ENCODE measurements at regions not wholly inside any gene's neighbourhood (a gene's known extent, or its start where the extent isn't known, plus 50 kb on each side); places are given as distances from the start of the nearest gene placed in this dataset.
A peak's percentile ranks its signal among the peaks of the same experiment; 100 is the strongest.

- Mint-ChIP-seq H3K4me3 (no peak overlapping the region), H3K36me3 (no peaks in the 10 kb centered on the region), H3K27me3 (ENCODE audit: low read depth) (no peaks in the 10 kb centered on the region), H3K4me1 (peaks cover 19% of the 10 kb centered on the region), H3K9me3 (peaks cover 5% of the 10 kb centered on the region), H3K27ac (no peak overlapping the region)
- ATAC-seq, result peak; percentile 72
- no peak for DNase-seq (ENCODE audit: low spot score)
- POLR2A ChIA-PET, result no interaction called here
- TF ChIP-seq SP1 (CRISPR knock-in tag; conservative IDR thresholded peaks at IDR 0.05), result no peak
- CTCF ChIA-PET, result no interaction called here
Measured at GRCh38 chr10:111784946-111785465, 398.6 kb downstream of the GPAM start.

GRCh38 chr10:111785921-111786320 is 397.6 kb downstream of the GPAM start:
- ChIA-PET POLR2A (no interaction called here), CTCF (no interaction called here)
- H3K4me3 Mint-ChIP-seq, result no peak overlapping the region
- peaks cover 5% of the 10 kb centered on the region for H3K9me3 Mint-ChIP-seq
- TF ChIP-seq FOXK1 (CRISPR knock-in tag; IDR thresholded peaks at IDR 0.05) (no peak), ATF3 (CRISPR knock-in tag; conservative IDR thresholded peaks at IDR 0.05) (no peak), OVOL2 (CRISPR knock-in tag; IDR thresholded peaks at IDR 0.05; ENCODE audit: borderline replicate concordance) (no peak), PRRX2 (CRISPR knock-in tag; IDR thresholded peaks at IDR 0.05) (no peak), ZNF425 (CRISPR knock-in tag; conservative IDR thresholded peaks at IDR 0.05) (no peak), CTCF (IDR thresholded peaks at IDR 0.05) (no peak), MXD4 (CRISPR knock-in tag; IDR thresholded peaks at IDR 0.05; ENCODE audit: borderline replicate concordance) (no peak), ARID4B (CRISPR knock-in tag; IDR thresholded peaks at IDR 0.05; ENCODE audit: borderline replicate concordance) (no peak), ZNF121 (CRISPR knock-in tag; IDR thresholded peaks at IDR 0.05) (no peak), KAT7 (CRISPR knock-in tag; IDR thresholded peaks at IDR 0.05; ENCODE audit: borderline replicate concordance) (no peak), EMX1 (CRISPR knock-in tag; IDR thresholded peaks at IDR 0.05) (no peak), AFF4 (CRISPR knock-in tag; IDR thresholded peaks at IDR 0.05; ENCODE audit: borderline replicate concordance) (no peak), GABPB1 (CRISPR knock-in tag; IDR thresholded peaks at IDR 0.05) (no peak), ZMAT4 (CRISPR knock-in tag; IDR thresholded peaks at IDR 0.05) (no peak), HMGA2 (CRISPR knock-in tag; IDR thresholded peaks at IDR 0.05) (no peak), ZBTB21 (CRISPR knock-in tag; IDR thresholded peaks at IDR 0.05; ENCODE audit: borderline replicate concordance) (no peak), RELA (CRISPR knock-in tag; IDR thresholded peaks at IDR 0.05; ENCODE audit: borderline replicate concordance) (no peak), ZNF232 (CRISPR knock-in tag; IDR thresholded peaks at IDR 0.05) (no peak), ZNF263 (CRISPR knock-in tag; IDR thresholded peaks at IDR 0.05; ENCODE audit: low read depth) (no peak)
- no peak for ATAC-seq
- peaks cover 19% of the 10 kb centered on the region for H3K4me1 Mint-ChIP-seq
- no peak for DNase-seq (ENCODE audit: low spot score)
- no peak overlapping the region for H3K27ac Mint-ChIP-seq
- no peaks in the 10 kb centered on the region for H3K27me3 Mint-ChIP-seq (ENCODE audit: low read depth)
- H3K36me3 Mint-ChIP-seq, result no peaks in the 10 kb centered on the region

Data from WTC11 (cell line).